H1 (cell line): ENCODE measurements at regions not wholly inside any gene's neighbourhood (a gene's known extent, or its start where the extent isn't known, plus 50 kb on each side); places are given as distances from the start of the nearest gene placed in this dataset.

ENCODE experiments used
- CTCF ChIA-PET: fragments of 300-600 bp; sonication (Branson Sonifier 250); formaldehyde crosslinking; loops from one replicate; lab custom pipeline; 2021; ENCODE audit not compliant: partially characterized antibody; lab: Charles Lee
- POLR2A ChIA-PET: fragments of 300-600 bp; sonication (Branson Sonifier 250); formaldehyde crosslinking; loops from one replicate; lab custom pipeline; 2021; ENCODE audit warnings: inconsistent platforms; ENCODE audit not compliant: partially characterized antibody; lab: Charles Lee
- DNase-seq, 2 experiments: peaks; one replicate each; pipeline versions ENCODE4 v3.0.0 to v3.0.0-alpha.2; 2010 to 2022; ENCODE audit warnings: low spot score in 2 of 2, low read depth in 1 of 2, mixed read lengths in 1 of 2
- FAIRE-seq: peaks from 2 replicates; lab custom pipeline; 2011; peaks lifted over from hg19 to GRCh38; lab: Jason Lieb, UNC
- H2AFZ ChIP-seq: 2 replicates; pipeline ENCODE4 v1.8.1; 2012; ENCODE audit warnings: low read length, inconsistent platforms
- H2AK5ac ChIP-seq: 2 replicates; pipeline ENCODE4 v1.6.1; 2013; ENCODE audit warnings: low read depth, low read length
- H2BK120ac ChIP-seq: replicated peaks from 2 replicates; pipeline ENCODE3; 2013; ENCODE audit warnings: low read depth, low read length, inconsistent platforms
- H2BK12ac ChIP-seq: 2 replicates; pipeline ENCODE4 v1.6.1; 2013; ENCODE audit warnings: low read depth, low read length
- H2BK15ac ChIP-seq: 2 replicates; pipeline ENCODE4 v1.6.1; 2013; ENCODE audit warnings: low read length
- H2BK20ac ChIP-seq: 2 replicates; pipeline ENCODE4 v1.6.1; 2013; ENCODE audit warnings: low read length
- H2BK5ac ChIP-seq: 2 replicates; pipeline ENCODE4 v1.6.1; 2013; ENCODE audit warnings: low read depth, low read length
- H3K14ac ChIP-seq: 2 replicates; pipeline ENCODE4 v1.6.1; 2013; ENCODE audit warnings: inconsistent platforms; ENCODE audit not compliant: insufficient read length
- H3K18ac ChIP-seq: 2 replicates; pipeline ENCODE4 v1.6.1; 2013; ENCODE audit warnings: low read length; ENCODE audit errors: extremely low read depth
- H3K23ac ChIP-seq: 2 replicates; pipeline ENCODE4 v1.6.1; 2013; ENCODE audit warnings: inconsistent platforms; ENCODE audit not compliant: insufficient read length
- H3K23me2 ChIP-seq: 2 replicates; pipeline ENCODE4 v1.6.1; 2013; ENCODE audit warnings: low read depth, low read length
- H3K27ac ChIP-seq: 2 replicates; pipeline ENCODE4 v1.6.1; 2011; ENCODE audit warnings: low read depth, low read length, inconsistent platforms
- H3K27me3 ChIP-seq, 4 experiments: replicated peaks in 1 of 4; 1 replicate in 1 of 4; 2 replicates in 3 of 4; pipeline versions ENCODE4 v1.6.1 to v1.8.1; 2011 to 2013; ENCODE audit warnings: low read length in 3 of 4, mild to moderate bottlenecking in 3 of 4, inconsistent platforms in 2 of 4, mixed read lengths in 2 of 4, moderate library complexity in 1 of 4; ENCODE audit not compliant: control insufficient read depth in 3 of 4, insufficient read depth in 3 of 4; ENCODE audit errors: extremely low read depth in 1 of 4
- H3K36me3 ChIP-seq, 4 experiments: 2 replicates each; pipeline versions ENCODE4 v1.6.1 to v1.8.1; 2011 to 2013; ENCODE audit warnings: mild to moderate bottlenecking in 4 of 4, low read length in 3 of 4, moderate library complexity in 2 of 4, control low read depth in 1 of 4, inconsistent platforms in 1 of 4; ENCODE audit not compliant: insufficient read depth in 4 of 4, control insufficient read depth in 2 of 4
- H3K4ac ChIP-seq: replicated peaks from 2 replicates; pipeline ENCODE3; 2013; ENCODE audit warnings: low read length, low read depth, mixed read lengths, inconsistent platforms; ENCODE audit not compliant: insufficient read length
- H3K4me1 ChIP-seq, 4 experiments: replicated peaks in 1 of 4; 1 replicate in 1 of 4; 2 replicates in 3 of 4; pipeline versions ENCODE4 v1.6.1 to v1.8.1; 2011 to 2013; ENCODE audit warnings: low read length in 3 of 4, inconsistent platforms in 2 of 4, mixed read lengths in 1 of 4; ENCODE audit not compliant: insufficient read depth in 4 of 4, control insufficient read depth in 3 of 4
- H3K4me2 ChIP-seq, 2 experiments: 2 replicates each; pipeline versions ENCODE4 v1.6.1 to v1.8.1; 2011 to 2013; ENCODE audit warnings: low read depth in 2 of 2, low read length in 2 of 2, control low read depth in 1 of 2, inconsistent platforms in 1 of 2, mild to moderate bottlenecking in 1 of 2; ENCODE audit not compliant: insufficient read depth in 1 of 2
- H3K4me3 ChIP-seq, 4 experiments: fragments of 200-600, 300-600 bp in 1 of 4; sonication (generic), shearing (Covaris generic), sonication (Bioruptor Twin) in 1 of 4; 2 replicates each; pipeline versions ENCODE4 v1.5.1 to v1.8.1; 2011 to 2016; ENCODE audit warnings: low read length in 4 of 4, low read depth in 3 of 4, control low read depth in 2 of 4, inconsistent platforms in 2 of 4, mild to moderate bottlenecking in 2 of 4, mixed read lengths in 1 of 4, moderate library complexity in 1 of 4; ENCODE audit not compliant: insufficient read depth in 2 of 4; ENCODE audit errors: extremely low read depth in 1 of 4
- H3K56ac ChIP-seq: replicated peaks from 2 replicates; pipeline ENCODE3; 2013; ENCODE audit warnings: low read depth, mild to moderate bottlenecking, mixed read lengths, low read length, inconsistent platforms; ENCODE audit not compliant: insufficient read length
- H3K79me1 ChIP-seq: 2 replicates; pipeline ENCODE4 v1.6.1; 2013; ENCODE audit warnings: low read depth, low read length, control low read depth
- H3K79me2 ChIP-seq, 2 experiments: 2 replicates each; pipeline versions ENCODE4 v1.6.1 to v1.8.1; 2012 to 2013; ENCODE audit warnings: low read length in 2 of 2, mild to moderate bottlenecking in 2 of 2, inconsistent platforms in 1 of 2; ENCODE audit not compliant: insufficient read depth in 2 of 2, control insufficient read depth in 1 of 2
- H3K9ac ChIP-seq, 4 experiments: replicated peaks in 1 of 4; 1 replicate in 1 of 4; 2 replicates in 3 of 4; pipeline versions ENCODE4 v1.6.1 to v1.8.1; 2011 to 2013; ENCODE audit warnings: low read depth in 3 of 4, low read length in 3 of 4, control low read depth in 2 of 4, mild to moderate bottlenecking in 2 of 4, moderate library complexity in 2 of 4, inconsistent platforms in 1 of 4; ENCODE audit errors: extremely low read depth in 1 of 4
- H3K9me3 ChIP-seq, 2 experiments: 2 replicates each; pipeline versions ENCODE4 v1.6.1 to v1.8.1; 2012 to 2013; ENCODE audit warnings: mild to moderate bottlenecking in 2 of 2, moderate library complexity in 2 of 2, control low read depth in 1 of 2, inconsistent platforms in 1 of 2, low read depth in 1 of 2, low read length in 1 of 2, mixed read lengths in 1 of 2; ENCODE audit not compliant: insufficient read depth in 2 of 2
- H4K20me1 ChIP-seq, 2 experiments: replicated peaks in 1 of 2; 2 replicates each; pipeline versions ENCODE3 to v1.8.1; 2011 to 2013; ENCODE audit warnings: inconsistent platforms in 2 of 2, low read length in 2 of 2, mild to moderate bottlenecking in 1 of 2; ENCODE audit not compliant: insufficient read depth in 2 of 2, control insufficient read depth in 1 of 2
- H4K5ac ChIP-seq: 2 replicates; pipeline ENCODE4 v1.6.1; 2013; ENCODE audit warnings: low read length, low read depth, mixed read lengths, inconsistent platforms; ENCODE audit not compliant: insufficient read length
- H4K8ac ChIP-seq: 2 replicates; pipeline ENCODE4 v1.8.0; 2013; ENCODE audit warnings: mild to moderate bottlenecking, moderate library complexity, low read length, inconsistent platforms; ENCODE audit not compliant: insufficient read depth; ENCODE audit errors: extremely low read depth
- H4K91ac ChIP-seq: replicated peaks from 2 replicates; pipeline ENCODE3; 2013; ENCODE audit warnings: low read length, mixed read lengths, inconsistent platforms; ENCODE audit not compliant: insufficient read length
- CHD1 ChIP-seq: IDR thresholded peaks from 2 replicates; pipeline ENCODE4 v1.6.1; 2012; ENCODE audit warnings: low read depth, low read length, improper control_type of control experiment
- EGR1 ChIP-seq: IDR thresholded peaks from 2 replicates; pipeline ENCODE4 v1.6.1; 2011; ENCODE audit warnings: low read depth, low read length, borderline replicate concordance
- HDAC6 ChIP-seq: IDR thresholded peaks from one replicate; pipeline ENCODE4 v1.7.1; 2012; ENCODE audit warnings: low read depth, mild to moderate bottlenecking, inconsistent platforms, low read length, moderate library complexity
- KDM4A ChIP-seq: IDR thresholded peaks from one replicate; pipeline ENCODE4 v1.7.1; 2012; ENCODE audit warnings: low read depth, mild to moderate bottlenecking, moderate library complexity, low read length, inconsistent platforms; ENCODE audit not compliant: severe bottlenecking
- SAP30 ChIP-seq: fragments of 300-600 bp; sonication (generic); IDR thresholded peaks from 2 replicates; pipeline ENCODE4 v1.7.1; 2012; ENCODE audit warnings: low read length, moderate library complexity, mild to moderate bottlenecking, inconsistent platforms; ENCODE audit not compliant: insufficient read depth, insufficient replicate concordance
- ZNF274 ChIP-seq: IDR thresholded peaks from 2 replicates; pipeline ENCODE4 v1.7.0; 2012; ENCODE audit warnings: low read length, borderline replicate concordance; ENCODE audit errors: extremely low read depth
- WGBS, 2 experiments: shearing (Covaris generic) in 1 of 2; methylation state at CpG; one replicate each; pipeline versions ENCODE4 v1.1.6 to v1.1.7; 2013 to 2015; ENCODE audit warnings: low lambda C conversion rate in 2 of 2, mixed read lengths in 2 of 2, inconsistent platforms in 1 of 2, low coverage in 1 of 2, missing lambda C conversion rate in 1 of 2; ENCODE audit not compliant: insufficient replicate concordance in 2 of 2, insufficient coverage in 1 of 2, insufficient read length in 1 of 2; ENCODE audit errors: extremely low coverage in 1 of 2, missing lambda C conversion rate in 1 of 2; 5-methylcytosine and 5-hydroxymethylcytosine counted together
- TF ChIP-seq, protein P1 (sequence below): IDR thresholded peaks from 2 replicates; pipeline ENCODE4 v1.6.1; 2011; ENCODE audit warnings: low read length, improper control_type of control experiment

DNA sequence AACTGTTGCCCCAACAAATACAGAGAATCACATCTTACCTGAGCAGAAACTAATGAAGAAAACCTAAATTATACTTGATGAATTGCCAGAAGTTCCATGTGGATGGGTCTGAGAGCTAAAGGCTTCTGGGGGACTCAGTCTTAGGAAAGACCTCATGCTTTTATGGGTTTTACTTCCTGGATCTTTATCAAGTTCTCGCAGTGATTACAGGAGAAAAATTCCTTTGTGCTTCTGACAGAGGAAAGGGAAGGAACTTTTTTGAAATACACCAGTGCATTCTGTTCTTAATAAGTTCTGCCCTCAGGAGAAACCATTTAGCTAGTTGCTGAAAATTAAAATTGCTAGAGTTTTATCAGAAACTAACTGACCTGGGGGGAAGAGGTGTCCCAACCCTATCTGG is 203.9 kb upstream of the KITLG start:
- H3K79me2 ChIP-seq: no peaks in the 10 kb centered on the region
- CTCF ChIA-PET: interaction anchor here (0.7 kb wide), 1 partner anchor 173 kb away, joined by 3 read pairs; no protein-coding TSS in a partner anchor
- no peak overlapping the region for H3K23ac ChIP-seq
- H3K4me1 ChIP-seq: no peaks in the 10 kb centered on the region
- H3K14ac ChIP-seq: no peak overlapping the region
- H2BK120ac ChIP-seq: no peak overlapping the region
- H3K27ac ChIP-seq: no peak overlapping the region
- H2BK5ac ChIP-seq: no peak overlapping the region
- H2BK12ac ChIP-seq: no peak overlapping the region
- H2BK20ac ChIP-seq: no peak overlapping the region
- no peak overlapping the region for H4K91ac ChIP-seq
- no peak overlapping the region for H4K5ac ChIP-seq
- TF ChIP-seq ZNF274 (no peak), KDM4A (no peak), EGR1 (no peak), HDAC6 (no peak), CHD1 (no peak), SAP30 (no peak)
- TF ChIP-seq, protein P1, sequence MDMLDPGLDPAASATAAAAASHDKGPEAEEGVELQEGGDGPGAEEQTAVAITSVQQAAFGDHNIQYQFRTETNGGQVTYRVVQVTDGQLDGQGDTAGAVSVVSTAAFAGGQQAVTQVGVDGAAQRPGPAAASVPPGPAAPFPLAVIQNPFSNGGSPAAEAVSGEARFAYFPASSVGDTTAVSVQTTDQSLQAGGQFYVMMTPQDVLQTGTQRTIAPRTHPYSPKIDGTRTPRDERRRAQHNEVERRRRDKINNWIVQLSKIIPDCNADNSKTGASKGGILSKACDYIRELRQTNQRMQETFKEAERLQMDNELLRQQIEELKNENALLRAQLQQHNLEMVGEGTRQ: no peak
- TF ChIP-seq, all 59 proteins: peak for 0
- no peak overlapping the region for H3K18ac ChIP-seq
- no peak overlapping the region for H3K4ac ChIP-seq
- no peak overlapping the region for H3K4me2 ChIP-seq
- FAIRE-seq (no peak), DNase-seq (no peak)
- H2AK5ac ChIP-seq: no peak overlapping the region
- POLR2A ChIA-PET: no interaction called here
- 88% methylated on average over 1 of the region's 1 CpG; no CpG with 5 or more reads in 1 of the 2 experiments for whole genome bisulfite sequencing, 2 experiments
- H3K36me3 ChIP-seq: no peaks in the 10 kb centered on the region
- no peak overlapping the region for H2BK15ac ChIP-seq
- H2AFZ ChIP-seq: 0 out of 2 replicates have a peak overlapping the region, but pooled peaks have one; percentile 19
- H3K79me1 ChIP-seq: no peaks in the 10 kb centered on the region
- H3K27me3 ChIP-seq: no peaks in the 10 kb centered on the region
- H4K20me1 ChIP-seq: no peaks in the 10 kb centered on the region
- 0 out of 4 replicates have a peak, but pooled peaks cover 0 to under 1% of the 10 kb centered on the region in 2 experiments for H3K9me3 ChIP-seq
- H3K9ac ChIP-seq: no peak overlapping the region
- no peak overlapping the region for H3K56ac ChIP-seq
- H3K4me3 ChIP-seq: no peak overlapping the region
- H4K8ac ChIP-seq: no peak overlapping the region
- H3K23me2 ChIP-seq: no peaks in the 10 kb centered on the region; the same call in 1 of the 2 replicates
